B cell (primary cell): ENCODE measurements at regions not wholly inside any gene's neighbourhood (a gene's known extent, or its start where the extent isn't known, plus 50 kb on each side); places are given as distances from the start of the nearest gene placed in this dataset.

Experiments
- ATAC-seq: fragments of 200-7000 bp; cut with Tn5 transposase; one replicate; pipeline ENCODE4 v1.10.0; 2021; ENCODE audit warnings: low read depth, mild to moderate bottlenecking, moderate number of reproducible peaks, moderate library complexity
- CTCF ChIA-PET: fragments of 350-600 bp; sonication (Branson Sonifier 250); formaldehyde crosslinking; loops from one replicate; lab custom pipeline; 2021; ENCODE audit warnings: antibody characterized with exemption, inconsistent platforms; lab: Charles Lee
- POLR2A ChIA-PET: fragments of 350-600 bp; sonication (Branson Sonifier 250); formaldehyde crosslinking; loops from one replicate; lab custom pipeline; 2021; ENCODE audit warnings: antibody characterized with exemption; lab: Charles Lee
- DNase-seq: peaks from one replicate; pipeline ENCODE4 v3.0.0; 2013
- H2AFZ ChIP-seq: 2 replicates; pipeline ENCODE4 v1.6.1; 2012; ENCODE audit warnings: mild to moderate bottlenecking, low read depth, low read length; ENCODE audit not compliant: insufficient read depth, poor library complexity, severe bottlenecking
- H3K27ac ChIP-seq, 2 donors: 1 replicate in 1 of 2; 2 replicates in 1 of 2; pipeline ENCODE4 v1.5.1; 2012 to 2013; ENCODE audit warnings: low read length in 2 of 2, mild to moderate bottlenecking in 2 of 2, moderate library complexity in 1 of 2
- H3K27me3 ChIP-seq, 4 experiments: fragments of 200-600 bp in 1 of 4; sonication (generic) in 1 of 4; replicated peaks in 1 of 4; 1 replicate in 2 of 4; 2 replicates in 2 of 4; pipeline versions ENCODE4 v1.6.1 to v1.7.0; 2013 to 2016; ENCODE audit warnings: low read length in 3 of 4, mild to moderate bottlenecking in 2 of 4, mixed read lengths in 1 of 4, moderate library complexity in 1 of 4; ENCODE audit not compliant: insufficient read depth in 4 of 4, control insufficient read depth in 3 of 4; ENCODE audit errors: control extremely low read depth in 1 of 4
- H3K36me3 ChIP-seq, 2 experiments: replicated peaks in 1 of 2; 1 replicate in 1 of 2; 2 replicates in 1 of 2; pipeline versions ENCODE4 v1.6.1 to v1.7.1; 2013; ENCODE audit warnings: low read length in 1 of 2; ENCODE audit not compliant: insufficient read depth in 2 of 2, control insufficient read depth in 1 of 2; ENCODE audit errors: control extremely low read depth in 1 of 2, extremely low read depth in 1 of 2
- H3K4me1 ChIP-seq, 2 donors: fragments of 200-600 bp in 1 of 2; sonication (generic) in 1 of 2; 1 replicate in 1 of 2; 2 replicates in 1 of 2; pipeline versions ENCODE4 v1.5.1 to v1.6.1; 2013 to 2017; ENCODE audit warnings: low read length in 2 of 2; ENCODE audit not compliant: control insufficient read depth in 2 of 2, insufficient read depth in 2 of 2
- H3K4me2 ChIP-seq: replicated peaks from 2 replicates; pipeline ENCODE3; 2012; ENCODE audit warnings: mild to moderate bottlenecking, low read depth, low read length; ENCODE audit not compliant: poor library complexity, severe bottlenecking
- H3K4me3 ChIP-seq, 5 experiments: fragments of 200-600 bp in 1 of 5; sonication (generic) in 1 of 5; 1 replicate in 3 of 5; 2 replicates in 2 of 5; pipeline versions ENCODE4 v1.5.1 to v1.7.0; 2011 to 2016; ENCODE audit warnings: low read length in 4 of 5, mild to moderate bottlenecking in 4 of 5, low read depth in 2 of 5, control low read depth in 1 of 5, moderate library complexity in 1 of 5; ENCODE audit not compliant: insufficient read depth in 1 of 5; ENCODE audit errors: control extremely low read depth in 1 of 5, extremely low read depth in 1 of 5
- H3K79me2 ChIP-seq: fragments of 200-600 bp; sonication (generic); one replicate; pipeline ENCODE4 v1.6.0; 2016; ENCODE audit warnings: low read length; ENCODE audit not compliant: control insufficient read depth, insufficient read depth
- H3K9ac ChIP-seq: fragments of 200-600 bp; sonication (generic); 2 replicates; pipeline ENCODE4 v1.6.1; 2017; ENCODE audit warnings: mild to moderate bottlenecking, low read length, moderate library complexity
- H3K9me3 ChIP-seq, 3 donors: one replicate each; pipeline versions ENCODE4 v1.6.1 to v1.7.1; 2013; ENCODE audit warnings: low read length in 2 of 3; ENCODE audit not compliant: control insufficient read depth in 2 of 3, insufficient read depth in 1 of 3; ENCODE audit errors: control extremely low read depth in 1 of 3
- H4K20me1 ChIP-seq: 2 replicates; pipeline ENCODE4 v1.6.0; 2012; ENCODE audit warnings: mild to moderate bottlenecking, low read length; ENCODE audit not compliant: insufficient read depth, control insufficient read depth, poor library complexity, severe bottlenecking
- H3K27ac Mint-ChIP-seq: one replicate; pipeline ENCODE4 v1.8.0; 2021; ENCODE audit warnings: mixed read lengths
- H3K27me3 Mint-ChIP-seq: one replicate; pipeline ENCODE4 v1.8.0; 2021; ENCODE audit warnings: mixed read lengths
- H3K4me1 Mint-ChIP-seq: one replicate; pipeline ENCODE4 v1.8.0; 2021; ENCODE audit warnings: mixed read lengths
- H3K4me3 Mint-ChIP-seq: one replicate; pipeline ENCODE4 v1.8.0; 2021; ENCODE audit warnings: mixed read lengths
- H3K9me3 Mint-ChIP-seq: one replicate; pipeline ENCODE4 v1.8.0; 2022; ENCODE audit warnings: mixed read lengths; ENCODE audit not compliant: insufficient read depth
- CTCF ChIP-seq: fragments of 200-600 bp; IDR thresholded peaks from one replicate; pipeline ENCODE4 v1.8.0; 2022; ENCODE audit warnings: antibody characterized with exemption, mild to moderate bottlenecking
- EZH2 ChIP-seq: IDR thresholded peaks from 2 replicates; pipeline ENCODE4 v1.6.1; 2012; ENCODE audit warnings: borderline replicate concordance, low read depth, mild to moderate bottlenecking, moderate library complexity, low read length; ENCODE audit not compliant: insufficient read depth, poor library complexity, severe bottlenecking
- WGBS: methylation state at CpG from one replicate; pipeline ENCODE4 v1.1.5; 2013; ENCODE audit warnings: missing lambda C conversion rate; ENCODE audit not compliant: insufficient coverage; 5-methylcytosine and 5-hydroxymethylcytosine counted together
- intact Hi-C: fragments of 100-400 bp; cut with micrococcal nuclease; formaldehyde crosslinking; loops from one replicate; pipeline ENCODE4 v1.10.0; 2022

GRCh38 chr4:10924274-10924673, 239.7 kb upstream of the CLNK start:
- Histone ChIP-seq H3K27me3 (no peaks in the 10 kb centered on the region), H3K4me3 (no peak overlapping the region), H3K9me3 (peaks cover 0 to 4% (median 0%) of the 10 kb centered on the region in 3 donors), H3K79me2 (no peaks in the 10 kb centered on the region), H3K36me3 (no peaks in the 10 kb centered on the region), H3K4me2 (no peak overlapping the region), H3K4me1 (peaks cover 0 to under 1% of the 10 kb centered on the region in 2 donors), H4K20me1 (no peaks in the 10 kb centered on the region), H3K9ac (no peak overlapping the region), H2AFZ (no peak overlapping the region), H3K27ac (no peak overlapping the region)
- Mint-ChIP-seq H3K27ac (no peak overlapping the region), H3K4me1 (no peaks in the 10 kb centered on the region), H3K4me3 (no peak overlapping the region), H3K27me3 (no peaks in the 10 kb centered on the region), H3K9me3 (no peaks in the 10 kb centered on the region)
- intact Hi-C loops, result no loop called here
- TF ChIP-seq EZH2 (no peak), CTCF (no peak)
- CTCF ChIA-PET, result no interaction called here
- DNase-seq (no peak), ATAC-seq (no peak)
- WGBS, result 83% methylated on average over 1 of the region's 3 CpGs
- POLR2A ChIA-PET, result no interaction called here

GRCh38 chr4:10917566-10917965, 233.0 kb upstream of the CLNK start:
- Histone ChIP-seq H2AFZ (no peak overlapping the region), H3K4me1 (no peaks in the 10 kb centered on the region), H3K9me3 (no peaks in the 10 kb centered on the region), H3K36me3 (no peaks in the 10 kb centered on the region), H4K20me1 (no peaks in the 10 kb centered on the region), H3K4me2 (no peak overlapping the region), H3K27ac (no peak overlapping the region), H3K27me3 (no peaks in the 10 kb centered on the region), H3K79me2 (no peaks in the 10 kb centered on the region), H3K9ac (no peak overlapping the region), H3K4me3 (no peak overlapping the region)
- Mint-ChIP-seq H3K27ac (no peak overlapping the region), H3K4me1 (no peaks in the 10 kb centered on the region), H3K9me3 (no peaks in the 10 kb centered on the region), H3K27me3 (peaks cover 7% of the 10 kb centered on the region), H3K4me3 (no peak overlapping the region)
- POLR2A ChIA-PET, result no interaction called here
- CTCF ChIA-PET, result no interaction called here
- WGBS, result 88% methylated on average over 5 of the region's 7 CpGs
- DNase-seq (no peak), ATAC-seq (no peak)
- intact Hi-C loops, result no loop called here
- TF ChIP-seq CTCF (no peak), EZH2 (no peak)
